ENCODE measurements at regions not wholly inside any gene's neighbourhood (a gene's known extent, or its start where the extent isn't known, plus 50 kb on each side); places are given as distances from the start of the nearest gene placed in this dataset.

DNA sequence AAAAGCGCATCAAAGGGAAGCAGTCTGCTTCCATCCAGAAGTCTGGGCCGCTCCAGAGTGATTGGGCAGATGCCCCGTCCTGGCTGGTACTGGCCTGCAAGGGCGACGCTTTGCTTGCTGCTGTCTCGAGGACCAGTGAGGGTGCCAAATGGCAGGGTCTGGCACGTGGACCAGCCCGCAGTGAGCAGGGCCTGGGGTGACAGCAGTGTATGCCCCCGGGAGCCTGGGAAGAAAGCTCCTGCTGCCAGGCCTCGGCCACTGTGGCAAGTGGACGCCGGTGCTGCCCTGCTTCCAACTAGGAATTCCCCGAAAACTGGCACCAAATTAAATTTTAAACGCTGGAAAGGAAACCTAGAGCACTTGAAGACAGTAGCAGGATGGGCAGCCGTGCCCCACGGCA is 357.0 kb upstream of the MKI67 start:
- Histone ChIP-seq H3K27me3 (ENCODE audit: insufficient read depth, low read length) (peaks cover 4% of the 10 kb centered on the region), H3K4me1 (ENCODE audit: insufficient read depth, low read length) (no peaks in the 10 kb centered on the region), H3K9me3 (ENCODE audit: low read length) (no peaks in the 10 kb centered on the region), H3K36me3 (ENCODE audit: insufficient read depth, low read length) (no peaks in the 10 kb centered on the region), H2AFZ (ENCODE audit: low read depth, low read length) (no peak overlapping the region), H3K4me3 (ENCODE audit: low read length) (no peak overlapping the region)

GRCh38 chr10:128484041-128484440 is 357.8 kb upstream of the MKI67 start:
- H3K4me1 ChIP-seq (ENCODE audit: insufficient read depth, low read length): no peaks in the 10 kb centered on the region
- no peak overlapping the region for H2AFZ ChIP-seq (ENCODE audit: low read depth, low read length)
- no peaks in the 10 kb centered on the region for H3K9me3 ChIP-seq (ENCODE audit: low read length)
- H3K27me3 ChIP-seq (ENCODE audit: insufficient read depth, low read length): peaks cover 4% of the 10 kb centered on the region
- no peak overlapping the region for H3K4me3 ChIP-seq (ENCODE audit: low read length)
- H3K36me3 ChIP-seq (ENCODE audit: insufficient read depth, low read length): no peaks in the 10 kb centered on the region

GRCh38 chr10:128485701-128486235 is 359.5 kb upstream of the MKI67 start:
- no peaks in the 10 kb centered on the region for H3K9me3 ChIP-seq (ENCODE audit: low read length)
- H3K4me1 ChIP-seq (ENCODE audit: insufficient read depth, low read length): no peaks in the 10 kb centered on the region
- H3K4me3 ChIP-seq (ENCODE audit: low read length): no peak overlapping the region
- no peaks in the 10 kb centered on the region for H3K36me3 ChIP-seq (ENCODE audit: insufficient read depth, low read length)
- H3K27me3 ChIP-seq (ENCODE audit: insufficient read depth, low read length): peaks cover 4% of the 10 kb centered on the region
- H2AFZ ChIP-seq (ENCODE audit: low read depth, low read length): no peak overlapping the region

DNA sequence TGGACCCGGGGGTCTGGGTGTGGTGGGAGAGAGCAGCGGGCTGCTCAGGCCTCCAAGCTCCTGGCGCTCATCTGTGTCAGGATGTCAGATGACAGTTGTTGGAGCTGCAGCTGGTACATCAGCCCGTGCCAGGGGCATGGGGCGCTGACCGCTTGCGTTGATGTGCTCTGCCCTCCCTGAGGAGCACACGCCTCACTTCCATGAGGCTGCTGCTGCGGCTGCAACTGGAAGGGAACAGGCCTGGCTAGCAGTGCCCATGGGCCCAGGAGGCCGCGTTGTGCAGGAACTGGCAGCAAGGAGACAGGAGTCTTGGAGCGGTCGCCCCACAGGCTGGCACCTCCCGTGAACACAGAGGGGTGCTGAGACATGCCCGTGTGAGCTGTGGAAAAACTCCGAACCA is 361.3 kb upstream of the MKI67 start:
- H3K27me3 ChIP-seq (ENCODE audit: insufficient read depth, low read length): no peaks in the 10 kb centered on the region
- H3K4me3 ChIP-seq (ENCODE audit: low read length): no peak overlapping the region
- H2AFZ ChIP-seq (ENCODE audit: low read depth, low read length): no peak overlapping the region
- no peaks in the 10 kb centered on the region for H3K9me3 ChIP-seq (ENCODE audit: low read length)
- H3K36me3 ChIP-seq (ENCODE audit: insufficient read depth, low read length): no peaks in the 10 kb centered on the region
- H3K4me1 ChIP-seq (ENCODE audit: insufficient read depth, low read length): no peaks in the 10 kb centered on the region

DNA sequence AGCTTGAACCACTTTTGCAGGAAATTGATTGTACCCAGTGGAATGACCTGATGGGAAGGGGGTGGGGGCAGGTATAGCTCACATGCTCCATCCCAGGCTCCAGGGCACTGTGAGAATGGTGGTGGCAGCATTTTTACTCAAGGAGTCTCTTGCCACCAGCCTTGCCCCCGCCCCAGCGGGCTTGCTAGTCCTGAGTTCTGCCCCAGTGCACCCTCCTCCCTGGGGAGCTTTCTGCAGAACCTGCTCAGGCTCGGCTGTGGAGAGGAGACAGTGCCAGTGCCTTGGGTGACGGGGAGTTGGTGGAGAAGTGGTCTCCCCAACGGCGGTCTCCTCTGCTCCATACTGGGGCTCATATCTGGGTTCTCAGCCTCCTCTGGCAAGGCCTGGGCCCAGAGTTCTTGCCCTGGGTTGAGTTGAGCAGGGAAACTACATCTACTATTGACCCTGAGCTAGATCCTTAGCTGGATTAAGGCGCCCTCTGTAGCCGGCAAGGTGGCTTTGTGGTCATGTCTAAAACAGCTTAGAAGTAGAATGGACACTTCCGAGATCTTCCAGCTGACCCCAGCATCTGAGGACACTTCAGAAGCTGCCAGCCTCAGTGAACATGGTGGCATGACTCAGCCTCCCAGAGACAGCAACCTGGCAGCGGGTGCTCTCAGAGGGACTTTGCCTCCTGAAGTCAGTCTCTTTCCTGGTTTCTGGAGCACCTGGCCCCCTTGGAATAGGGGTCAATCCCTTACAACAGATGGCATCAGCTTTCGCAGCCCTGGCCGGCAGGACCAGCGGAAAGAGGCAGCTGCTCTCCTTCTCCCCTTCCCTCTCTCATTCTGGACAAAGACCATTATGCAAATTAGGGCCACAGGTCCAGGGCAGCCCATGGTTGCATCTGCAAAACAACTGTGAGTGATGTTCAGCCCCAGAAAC is 363.4 kb upstream of the MKI67 start:
- no peak overlapping the region for H3K4me3 ChIP-seq (ENCODE audit: low read length)
- no peak overlapping the region for H2AFZ ChIP-seq (ENCODE audit: low read depth, low read length)
- no peaks in the 10 kb centered on the region for H3K27me3 ChIP-seq (ENCODE audit: insufficient read depth, low read length)
- H3K36me3 ChIP-seq (ENCODE audit: insufficient read depth, low read length): no peaks in the 10 kb centered on the region
- H3K4me1 ChIP-seq (ENCODE audit: insufficient read depth, low read length): no peaks in the 10 kb centered on the region
- H3K9me3 ChIP-seq (ENCODE audit: low read length): no peaks in the 10 kb centered on the region

DNA sequence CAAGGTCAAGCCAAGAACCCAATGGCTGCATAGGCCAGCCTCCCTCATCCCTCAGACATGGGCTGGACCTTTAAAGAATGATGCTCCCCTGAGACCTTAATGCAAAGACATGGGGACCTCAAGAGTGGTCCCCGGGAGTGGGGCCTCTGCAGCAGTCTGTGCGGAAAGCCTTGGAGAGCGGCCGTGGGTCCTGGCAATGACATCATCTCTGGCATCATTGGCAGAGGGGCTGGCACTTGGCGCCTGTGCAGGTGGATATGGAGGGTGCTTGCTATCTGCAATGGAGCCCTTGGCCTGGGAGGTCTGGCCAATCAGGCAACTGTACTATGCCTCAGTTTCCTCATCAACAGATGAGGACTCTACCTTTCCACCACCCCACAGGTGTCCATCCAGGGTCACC is 365.5 kb upstream of the MKI67 start:
- Histone ChIP-seq H2AFZ (ENCODE audit: low read depth, low read length) (no peak overlapping the region), H3K9me3 (ENCODE audit: low read length) (no peaks in the 10 kb centered on the region), H3K36me3 (ENCODE audit: insufficient read depth, low read length) (no peaks in the 10 kb centered on the region), H3K27me3 (ENCODE audit: insufficient read depth, low read length) (no peaks in the 10 kb centered on the region), H3K4me1 (ENCODE audit: insufficient read depth, low read length) (no peaks in the 10 kb centered on the region), H3K4me3 (ENCODE audit: low read length) (no peak overlapping the region)

- no peaks in the 10 kb centered on the region for H3K36me3 ChIP-seq (ENCODE audit: insufficient read depth, low read length)
- no peaks in the 10 kb centered on the region for H3K27me3 ChIP-seq (ENCODE audit: insufficient read depth, low read length)
- no peak overlapping the region for H2AFZ ChIP-seq (ENCODE audit: low read depth, low read length)
- H3K4me1 ChIP-seq (ENCODE audit: insufficient read depth, low read length): no peaks in the 10 kb centered on the region
- H3K4me3 ChIP-seq (ENCODE audit: low read length): no peak overlapping the region
- H3K9me3 ChIP-seq (ENCODE audit: low read length): no peaks in the 10 kb centered on the region
Observed at GRCh38 chr10:128493811-128494210, 367.6 kb upstream of the MKI67 start.

DNA sequence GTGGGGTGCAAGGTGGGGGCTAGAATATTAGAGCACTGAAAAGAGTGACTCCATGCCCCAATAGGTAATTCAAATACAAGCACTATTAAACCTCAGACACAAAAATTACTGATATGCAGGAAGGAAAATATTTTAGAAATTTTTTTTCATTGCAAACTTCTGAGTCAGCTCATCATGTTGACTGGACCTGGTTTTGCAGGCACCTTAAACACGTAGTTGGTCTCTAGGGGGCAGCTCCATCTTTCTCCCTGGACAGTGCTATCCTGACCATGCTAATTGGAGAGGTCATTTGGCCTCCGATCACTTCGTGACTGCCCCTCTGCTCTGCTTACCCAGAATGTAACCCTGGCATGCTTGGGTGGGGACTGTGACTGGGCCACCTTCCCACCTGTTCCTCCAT is 368.4 kb upstream of the MKI67 start:
- Histone ChIP-seq H3K9me3 (ENCODE audit: low read length) (no peaks in the 10 kb centered on the region), H3K4me1 (ENCODE audit: insufficient read depth, low read length) (no peaks in the 10 kb centered on the region), H3K4me3 (ENCODE audit: low read length) (no peak overlapping the region), H3K36me3 (ENCODE audit: insufficient read depth, low read length) (no peaks in the 10 kb centered on the region), H2AFZ (ENCODE audit: low read depth, low read length) (no peak overlapping the region), H3K27me3 (ENCODE audit: insufficient read depth, low read length) (no peaks in the 10 kb centered on the region)

DNA sequence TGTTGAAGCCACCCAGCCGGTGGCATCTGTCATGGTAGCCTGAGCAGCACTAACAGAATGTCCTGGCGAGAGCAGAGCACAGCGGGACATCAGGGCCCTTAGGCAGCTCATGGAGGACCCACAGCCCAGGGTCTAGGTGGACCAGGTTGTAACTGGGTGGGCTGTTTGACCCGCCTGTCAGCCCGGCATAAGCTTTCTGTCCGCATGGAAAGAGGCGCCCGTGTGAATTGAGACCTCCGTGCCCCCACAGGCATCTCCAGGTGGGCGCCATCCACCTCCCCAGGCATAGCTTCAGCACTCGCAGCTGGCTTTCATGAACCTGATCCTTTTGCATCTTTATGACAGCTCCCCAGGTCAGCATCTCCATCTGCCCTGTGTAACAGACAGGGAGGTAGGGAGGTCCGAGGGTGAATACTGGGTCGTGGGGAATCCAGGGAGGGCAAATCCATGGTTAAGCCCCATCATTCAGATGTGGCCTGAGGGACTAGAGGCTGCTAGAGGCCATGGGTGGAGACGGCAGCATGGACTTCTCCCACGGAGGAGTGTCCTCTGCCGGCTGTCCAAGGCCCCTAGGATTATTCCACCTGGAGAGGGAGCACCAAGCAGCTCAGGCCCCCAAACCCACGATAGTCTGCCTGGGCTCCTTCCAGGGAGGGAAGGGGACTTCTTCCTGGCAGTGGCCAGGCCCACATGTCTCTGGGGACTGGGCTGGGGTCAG is 371.6 kb upstream of the MKI67 start:
- H3K36me3 ChIP-seq (ENCODE audit: insufficient read depth, low read length): no peaks in the 10 kb centered on the region
- H2AFZ ChIP-seq (ENCODE audit: low read depth, low read length): no peak overlapping the region
- H3K4me1 ChIP-seq (ENCODE audit: insufficient read depth, low read length): no peaks in the 10 kb centered on the region
- no peaks in the 10 kb centered on the region for H3K27me3 ChIP-seq (ENCODE audit: insufficient read depth, low read length)
- no peaks in the 10 kb centered on the region for H3K9me3 ChIP-seq (ENCODE audit: low read length)
- H3K4me3 ChIP-seq (ENCODE audit: low read length): no peak overlapping the region

- no peaks in the 10 kb centered on the region for H3K36me3 ChIP-seq (ENCODE audit: insufficient read depth, low read length)
- no peaks in the 10 kb centered on the region for H3K27me3 ChIP-seq (ENCODE audit: insufficient read depth, low read length)
- H3K4me3 ChIP-seq (ENCODE audit: low read length): no peak overlapping the region
Observed at GRCh38 chr10:128498378-128498730, 372.1 kb upstream of the MKI67 start.

DNA sequence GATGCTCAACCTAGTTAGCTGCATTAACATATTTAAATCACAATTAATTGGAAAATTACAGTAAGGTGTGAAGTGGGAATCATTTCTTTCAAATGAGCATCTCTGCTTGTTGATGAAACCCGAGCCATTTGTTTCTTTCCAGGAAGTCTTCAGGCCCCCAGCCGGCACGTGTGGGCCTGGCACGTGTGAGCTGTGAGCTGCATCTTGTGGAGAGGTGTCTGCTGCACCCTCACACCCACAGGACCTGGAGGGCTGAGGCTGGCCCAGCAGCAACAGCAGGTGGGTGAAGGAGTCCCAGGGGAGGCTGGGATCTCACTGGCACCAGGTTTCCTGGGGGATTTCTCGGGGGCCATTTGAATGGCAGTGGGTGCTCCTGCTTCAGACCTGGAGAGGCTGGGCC is 372.5 kb upstream of the MKI67 start:
- Histone ChIP-seq H3K4me1 (ENCODE audit: insufficient read depth, low read length) (no peaks in the 10 kb centered on the region), H2AFZ (ENCODE audit: low read depth, low read length) (no peak overlapping the region), H3K9me3 (ENCODE audit: low read length) (no peaks in the 10 kb centered on the region), H3K27me3 (ENCODE audit: insufficient read depth, low read length) (no peaks in the 10 kb centered on the region), H3K36me3 (ENCODE audit: insufficient read depth, low read length) (no peaks in the 10 kb centered on the region), H3K4me3 (ENCODE audit: low read length) (no peak overlapping the region)

More at GRCh38 chr10:128498378-128498730, 372.1 kb upstream of the MKI67 start:
- no peaks in the 10 kb centered on the region for H3K9me3 ChIP-seq (ENCODE audit: low read length)
- H2AFZ ChIP-seq (ENCODE audit: low read depth, low read length): no peak overlapping the region
- H3K4me1 ChIP-seq (ENCODE audit: insufficient read depth, low read length): no peaks in the 10 kb centered on the region

DNA sequence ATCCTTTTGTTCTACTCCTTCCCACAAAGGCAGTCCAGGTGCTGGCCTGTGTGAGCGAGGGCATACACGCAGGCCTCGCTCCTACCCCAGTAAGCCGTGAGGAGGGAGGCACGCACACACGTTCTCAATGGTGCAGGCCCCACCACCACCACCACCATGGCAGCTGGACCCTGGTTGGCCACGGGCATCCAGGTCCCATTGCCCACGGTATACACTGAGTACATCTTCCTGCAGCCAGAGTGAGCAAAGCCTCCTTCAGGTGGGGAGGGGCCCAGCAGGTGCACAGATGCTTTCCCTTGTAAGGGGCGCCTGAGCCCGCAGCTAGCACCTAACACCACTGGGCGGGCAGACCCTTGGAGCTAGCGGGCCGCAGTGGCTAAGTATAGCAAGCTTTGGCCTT is 373.3 kb upstream of the MKI67 start:
- no peaks in the 10 kb centered on the region for H3K4me1 ChIP-seq (ENCODE audit: insufficient read depth, low read length)
- H3K36me3 ChIP-seq (ENCODE audit: insufficient read depth, low read length): no peaks in the 10 kb centered on the region
- no peak overlapping the region for H2AFZ ChIP-seq (ENCODE audit: low read depth, low read length)
- H3K9me3 ChIP-seq (ENCODE audit: low read length): no peaks in the 10 kb centered on the region
- H3K27me3 ChIP-seq (ENCODE audit: insufficient read depth, low read length): no peaks in the 10 kb centered on the region
- H3K4me3 ChIP-seq (ENCODE audit: low read length): no peak overlapping the region

- no peaks in the 10 kb centered on the region for H3K4me1 ChIP-seq (ENCODE audit: insufficient read depth, low read length)
- no peak overlapping the region for H2AFZ ChIP-seq (ENCODE audit: low read depth, low read length)
- no peaks in the 10 kb centered on the region for H3K27me3 ChIP-seq (ENCODE audit: insufficient read depth, low read length)
- H3K9me3 ChIP-seq (ENCODE audit: low read length): no peaks in the 10 kb centered on the region
- H3K36me3 ChIP-seq (ENCODE audit: insufficient read depth, low read length): no peaks in the 10 kb centered on the region
- H3K4me3 ChIP-seq (ENCODE audit: low read length): no peak overlapping the region
Observed at GRCh38 chr10:128499956-128500355, 373.7 kb upstream of the MKI67 start.
